IMR-90 (cell line): ENCODE measurements at regions not wholly inside any gene's neighbourhood (a gene's known extent, or its start where the extent isn't known, plus 50 kb on each side); places are given as distances from the start of the nearest gene placed in this dataset.

ENCODE experiments used
- ATAC-seq: fragments of 200-7000 bp; cut with Tn5 transposase; 2 replicates; pipeline ENCODE4 v1.9.1; 2020; ENCODE audit warnings: low read depth, mild to moderate bottlenecking, moderate library complexity
- BruUV-seq: library from RNA; stranded (reverse); fragments of 400-500 nt; replicated peaks from 2 replicates; lab custom pipeline; 2021; lab: Mats Ljungman, UMichigan
- CTCF ChIA-PET: fragments of 300-600 bp; formaldehyde crosslinking; extraction: SDS; loops from one replicate; lab custom pipeline; 2021; ENCODE audit warnings: antibody characterized with exemption; lab: Yijun Ruan, JAX
- POLR2A ChIA-PET: fragments of 300-600 bp; sonication (Branson Sonifier 250); formaldehyde crosslinking; loops from one replicate; lab custom pipeline; 2022; ENCODE audit warnings: antibody characterized with exemption; ENCODE audit not compliant: unreplicated experiment; lab: Charles Lee
- DNase-seq: peaks from one replicate; pipeline ENCODE4 v3.0.0; 2013
- H2AFZ ChIP-seq: replicated peaks from 2 replicates; pipeline ENCODE3; 2013; ENCODE audit warnings: low read length, mild to moderate bottlenecking; ENCODE audit not compliant: poor library complexity
- H2AK5ac ChIP-seq: 2 replicates; pipeline ENCODE4 v1.6.1; 2013; ENCODE audit warnings: low read depth, low read length, inconsistent platforms
- H2AK9ac ChIP-seq: replicated peaks from 2 replicates; pipeline ENCODE3; 2013; ENCODE audit warnings: mild to moderate bottlenecking, low read depth, low read length, moderate library complexity; ENCODE audit not compliant: poor library complexity
- H2BK120ac ChIP-seq: 2 replicates; pipeline ENCODE4 v1.6.1; 2013; ENCODE audit warnings: low read depth, low read length, inconsistent platforms
- H2BK15ac ChIP-seq: 3 replicates; pipeline ENCODE4 v1.6.1; 2013; ENCODE audit warnings: low read depth, low read length, inconsistent platforms
- H2BK20ac ChIP-seq: 2 replicates; pipeline ENCODE4 v1.6.1; 2013; ENCODE audit warnings: low read depth, mild to moderate bottlenecking, inconsistent platforms, low read length, moderate library complexity
- H2BK5ac ChIP-seq: 2 replicates; pipeline ENCODE4 v1.6.1; 2013; ENCODE audit warnings: mild to moderate bottlenecking, low read depth, low read length, inconsistent platforms; ENCODE audit not compliant: poor library complexity, severe bottlenecking
- H3K14ac ChIP-seq: replicated peaks from 2 replicates; pipeline ENCODE4 v1.6.1; 2013; ENCODE audit warnings: low read depth, low read length, inconsistent platforms
- H3K18ac ChIP-seq: 2 replicates; pipeline ENCODE4 v1.6.1; 2013; ENCODE audit warnings: low read depth, low read length, control low read depth
- H3K23ac ChIP-seq: 2 replicates; pipeline ENCODE4 v1.6.1; 2013; ENCODE audit warnings: low read depth, low read length, inconsistent platforms
- H3K27ac ChIP-seq: 2 replicates; pipeline ENCODE4 v1.5.1; 2013; ENCODE audit warnings: mild to moderate bottlenecking, control low read depth, low read length; ENCODE audit not compliant: insufficient read depth
- H3K27me3 ChIP-seq: 2 replicates; pipeline ENCODE4 v1.6.1; 2013; ENCODE audit warnings: low read length; ENCODE audit not compliant: control insufficient read depth, insufficient read depth
- H3K36me3 ChIP-seq: 2 replicates; pipeline ENCODE4 v1.6.1; 2013; ENCODE audit warnings: low read length, mixed read lengths; ENCODE audit not compliant: control insufficient read depth, insufficient read depth
- H3K4ac ChIP-seq: 2 replicates; pipeline ENCODE4 v1.6.1; 2013; ENCODE audit warnings: low read depth, low read length, inconsistent platforms
- H3K4me1 ChIP-seq: 2 replicates; pipeline ENCODE4 v1.6.1; 2013; ENCODE audit warnings: low read length, mixed read lengths; ENCODE audit not compliant: control insufficient read depth, insufficient read depth
- H3K4me2 ChIP-seq: 2 replicates; pipeline ENCODE4 v1.6.1; 2013; ENCODE audit warnings: low read depth, mild to moderate bottlenecking, control low read depth, low read length, moderate library complexity
- H3K4me3 ChIP-seq: 2 replicates; pipeline ENCODE4 v1.5.1; 2013; ENCODE audit warnings: low read depth, mild to moderate bottlenecking, control low read depth, low read length, moderate library complexity; ENCODE audit not compliant: insufficient read depth
- H3K56ac ChIP-seq: 2 replicates; pipeline ENCODE4 v1.6.1; 2013; ENCODE audit warnings: low read length, inconsistent platforms; ENCODE audit not compliant: insufficient read depth; ENCODE audit errors: extremely low read depth
- H3K79me1 ChIP-seq, 2 experiments: 2 replicates each; pipeline ENCODE4 v1.6.1; 2013; ENCODE audit warnings: low read length in 2 of 2, inconsistent platforms in 1 of 2, low read depth in 1 of 2
- H3K9ac ChIP-seq: 2 replicates; pipeline ENCODE4 v1.6.1; 2013; ENCODE audit warnings: low read depth, low read length, control low read depth
- H3K9me1 ChIP-seq: 2 replicates; pipeline ENCODE4 v1.6.1; 2013; ENCODE audit warnings: low read length, inconsistent platforms; ENCODE audit not compliant: insufficient read depth
- H3K9me3 ChIP-seq: 2 replicates; pipeline ENCODE4 v1.6.1; 2013; ENCODE audit warnings: low read length; ENCODE audit not compliant: control insufficient read depth, insufficient read depth
- H4K20me1 ChIP-seq: 2 replicates; pipeline ENCODE4 v1.6.1; 2013; ENCODE audit warnings: low read length, inconsistent platforms; ENCODE audit not compliant: insufficient read depth
- H4K5ac ChIP-seq: 2 replicates; pipeline ENCODE4 v1.6.1; 2013; ENCODE audit warnings: mild to moderate bottlenecking, low read depth, low read length, control low read depth
- H4K8ac ChIP-seq, 2 experiments: 2 replicates each; pipeline ENCODE4 v1.6.1; 2013; ENCODE audit warnings: low read depth in 2 of 2, low read length in 2 of 2, control low read depth in 1 of 2, inconsistent platforms in 1 of 2
- H4K91ac ChIP-seq: 2 replicates; pipeline ENCODE4 v1.6.1; 2013; ENCODE audit warnings: low read depth, low read length, inconsistent platforms; ENCODE audit not compliant: insufficient read depth
- BHLHE40 ChIP-seq: fragments of 150-350 bp; IDR thresholded peaks from 2 replicates; pipeline ENCODE4 v1.6.1; 2016; ENCODE audit warnings: mild to moderate bottlenecking, low read depth, low read length
- CEBPB ChIP-seq: IDR thresholded peaks from 2 replicates; pipeline ENCODE4 v1.6.1; 2012; ENCODE audit warnings: low read depth, low read length, improper control_type of control experiment
- CHD1 ChIP-seq: IDR thresholded peaks from 2 replicates; pipeline ENCODE4 v1.6.1; 2012; ENCODE audit warnings: low read depth, low read length, improper control_type of control experiment
- MAFK ChIP-seq: IDR thresholded peaks from 2 replicates; pipeline ENCODE4 v1.6.1; 2012; ENCODE audit warnings: low read depth, low read length, improper control_type of control experiment
- MAZ ChIP-seq: IDR thresholded peaks from 2 replicates; pipeline ENCODE4 v1.6.1; 2012; ENCODE audit warnings: low read depth, mild to moderate bottlenecking, low read length, improper control_type of control experiment, moderate library complexity, borderline replicate concordance
- MXI1 ChIP-seq: IDR thresholded peaks from 2 replicates; pipeline ENCODE4 v1.6.1; 2012; ENCODE audit warnings: low read depth, mild to moderate bottlenecking, low read length, moderate library complexity, borderline replicate concordance
- POLR2A ChIP-seq: IDR thresholded peaks from 2 replicates; pipeline ENCODE4 v1.6.1; 2012; ENCODE audit warnings: mild to moderate bottlenecking, low read depth, low read length
- RCOR1 ChIP-seq: IDR thresholded peaks from 2 replicates; pipeline ENCODE4 v1.6.1; 2012; ENCODE audit warnings: mild to moderate bottlenecking, low read length, improper control_type of control experiment; ENCODE audit not compliant: insufficient replicate concordance
- WGBS, 2 experiments: methylation state at CpG; one replicate each; pipeline versions ENCODE4 v1.1.5 to v1.1.7; 2013; ENCODE audit warnings: missing lambda C conversion rate in 2 of 2; ENCODE audit not compliant: insufficient read length in 1 of 2; ENCODE audit errors: extremely low coverage in 2 of 2; 5-methylcytosine and 5-hydroxymethylcytosine counted together
- dilution Hi-C: fragments of 300-500 bp; cut with HindIII; formaldehyde crosslinking; loops from one replicate; pipeline ENCODE4 v1.14.3; 2018; ENCODE audit warnings: low sequenced_read_pairs; ENCODE audit not compliant: unreplicated experiment
- in situ Hi-C: fragments of 300-500 bp; cut with MboI; formaldehyde crosslinking; loops from 3 replicates; pipeline ENCODE4 v1.14.3; 2019; ENCODE audit warnings: low sequenced_read_pairs, inconsistent platforms, mixed read lengths
- intact Hi-C: fragments of 100-400 bp; cut with micrococcal nuclease; formaldehyde crosslinking; loops from 2 replicates; pipeline ENCODE4 v1.10.0; 2022
- TF ChIP-seq, protein P1 (sequence below): fragments of 150-350 bp; IDR thresholded peaks from 2 replicates; pipeline ENCODE4 v1.6.1; 2016; ENCODE audit warnings: low read depth, mild to moderate bottlenecking, low read length, moderate library complexity, borderline replicate concordance

DNA sequence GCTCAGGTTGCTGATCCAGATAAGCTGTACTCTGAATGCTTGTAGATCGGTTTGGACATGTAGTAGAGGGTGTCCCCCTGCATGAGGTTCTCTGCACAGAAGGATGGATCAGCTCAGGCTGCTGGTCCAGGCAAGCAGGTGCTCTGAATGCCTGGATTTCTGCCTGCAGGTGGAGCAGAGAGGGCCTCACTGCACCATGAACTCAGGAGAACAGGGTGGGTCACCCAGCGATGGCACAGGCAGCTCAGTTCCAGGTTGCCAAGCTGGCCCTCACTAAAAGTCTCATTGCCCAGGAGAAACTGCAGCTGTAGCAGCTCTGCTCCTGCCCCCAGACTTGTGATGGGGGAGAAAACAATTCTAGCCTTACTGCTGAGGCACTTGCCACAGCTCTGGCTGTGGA is 491.8 kb downstream of the XIRP2 start:
- H3K23ac ChIP-seq = no peak overlapping the region
- H2BK120ac ChIP-seq = no peak overlapping the region
- no peak overlapping the region for H2AFZ ChIP-seq
- ChIA-PET CTCF (no interaction called here), POLR2A (no interaction called here)
- H3K27me3 ChIP-seq = no peaks in the 10 kb centered on the region
- H3K79me1 ChIP-seq = no peaks in the 10 kb centered on the region
- dilution Hi-C loops (no loop called here), in situ Hi-C loops (no loop called here), intact Hi-C loops (no loop called here)
- H2BK5ac ChIP-seq = no peak overlapping the region
- no peaks in the 10 kb centered on the region for H3K9me1 ChIP-seq
- H2AK5ac ChIP-seq = no peak overlapping the region
- no peak overlapping the region for H3K9ac ChIP-seq
- no peak overlapping the region for H3K27ac ChIP-seq
- H4K8ac ChIP-seq = no peak overlapping the region
- H4K5ac ChIP-seq = no peak overlapping the region
- TF ChIP-seq, protein P1, sequence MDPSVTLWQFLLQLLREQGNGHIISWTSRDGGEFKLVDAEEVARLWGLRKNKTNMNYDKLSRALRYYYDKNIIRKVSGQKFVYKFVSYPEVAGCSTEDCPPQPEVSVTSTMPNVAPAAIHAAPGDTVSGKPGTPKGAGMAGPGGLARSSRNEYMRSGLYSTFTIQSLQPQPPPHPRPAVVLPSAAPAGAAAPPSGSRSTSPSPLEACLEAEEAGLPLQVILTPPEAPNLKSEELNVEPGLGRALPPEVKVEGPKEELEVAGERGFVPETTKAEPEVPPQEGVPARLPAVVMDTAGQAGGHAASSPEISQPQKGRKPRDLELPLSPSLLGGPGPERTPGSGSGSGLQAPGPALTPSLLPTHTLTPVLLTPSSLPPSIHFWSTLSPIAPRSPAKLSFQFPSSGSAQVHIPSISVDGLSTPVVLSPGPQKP = no peak
- TF ChIP-seq BHLHE40 = no peak
- TF ChIP-seq CHD1 = no peak
- TF ChIP-seq POLR2A = no peak
- TF ChIP-seq CEBPB = no peak
- TF ChIP-seq RCOR1 = no peak
- no peak for TF ChIP-seq MAZ
- TF ChIP-seq MXI1 = no peak
- TF ChIP-seq MAFK = no peak
- no peak overlapping the region for H3K4me3 ChIP-seq
- no peak overlapping the region for H3K18ac ChIP-seq
- no peak overlapping the region for H2BK15ac ChIP-seq
- H3K56ac ChIP-seq = no peak overlapping the region
- H3K4ac ChIP-seq = no peak overlapping the region
- H3K4me1 ChIP-seq = no peaks in the 10 kb centered on the region
- no peak overlapping the region for H4K91ac ChIP-seq
- no TSS peak for BruUV-seq
- no peak for ATAC-seq
- H2AK9ac ChIP-seq = peak overlapping the region; percentile 1
- H3K14ac ChIP-seq = no peak overlapping the region
- WGBS, 2 experiments = 89% methylated on average over 1 of the region's 2 CpGs; no CpG with 5 or more reads in 1 of the 2 experiments
- H3K4me2 ChIP-seq = no peak overlapping the region
- no peaks in the 10 kb centered on the region for H3K9me3 ChIP-seq
- no peak for DNase-seq
- no peaks in the 10 kb centered on the region for H3K36me3 ChIP-seq
- no peaks in the 10 kb centered on the region for H4K20me1 ChIP-seq
- no peak overlapping the region for H2BK20ac ChIP-seq
